ENCODE measurements at regions not wholly inside any gene's neighbourhood (a gene's known extent, or its start where the extent isn't known, plus 50 kb on each side); places are given as distances from the start of the nearest gene placed in this dataset.

DNA sequence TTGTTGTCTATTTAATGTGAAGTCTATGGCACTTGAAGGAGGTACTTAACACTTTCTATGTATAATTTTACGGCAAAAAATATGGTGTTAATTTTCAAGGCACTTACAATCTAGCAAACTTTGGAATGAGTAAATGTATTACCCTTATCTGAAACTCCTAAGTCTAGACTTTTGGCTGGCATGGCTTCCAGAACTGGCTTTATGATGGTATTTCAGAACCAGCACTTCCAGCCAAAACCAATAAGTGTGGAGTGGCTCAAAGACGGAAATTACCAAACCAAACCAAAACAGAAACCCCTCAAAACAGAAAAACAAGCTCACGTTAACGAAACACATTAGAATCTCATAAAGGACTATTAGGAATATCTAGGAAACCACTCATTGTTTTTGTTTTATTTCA lies 205.6 kb upstream of the HAND2 start:
- TF ChIP-seq CTCF (IDR thresholded peaks at IDR 0.05; ENCODE audit: insufficient read depth, low read depth, low read length) (no peak), EZH2 (IDR thresholded peaks at IDR 0.05; ENCODE audit: insufficient read depth, low read length) (no peak)
